GM23248 (cell line): ENCODE measurements at regions not wholly inside any gene's neighbourhood (a gene's known extent, or its start where the extent isn't known, plus 50 kb on each side); places are given as distances from the start of the nearest gene placed in this dataset.

Experiments used
- EZH2 ChIP-seq: fragments of 200-600 bp; sonication (generic); IDR thresholded peaks from 2 replicates; pipeline ENCODE4 v1.6.1; 2018; ENCODE audit warnings: antibody characterized with exemption, mild to moderate bottlenecking; ENCODE audit not compliant: insufficient read depth, poor library complexity, severe bottlenecking
- EZH2phosphoT487 ChIP-seq: fragments of 200-600 bp; sonication (generic); IDR thresholded peaks from 2 replicates; pipeline ENCODE4 v1.6.1; 2018; ENCODE audit warnings: antibody characterized with exemption, moderate library complexity, mild to moderate bottlenecking, low read depth; ENCODE audit not compliant: insufficient read depth

DNA sequence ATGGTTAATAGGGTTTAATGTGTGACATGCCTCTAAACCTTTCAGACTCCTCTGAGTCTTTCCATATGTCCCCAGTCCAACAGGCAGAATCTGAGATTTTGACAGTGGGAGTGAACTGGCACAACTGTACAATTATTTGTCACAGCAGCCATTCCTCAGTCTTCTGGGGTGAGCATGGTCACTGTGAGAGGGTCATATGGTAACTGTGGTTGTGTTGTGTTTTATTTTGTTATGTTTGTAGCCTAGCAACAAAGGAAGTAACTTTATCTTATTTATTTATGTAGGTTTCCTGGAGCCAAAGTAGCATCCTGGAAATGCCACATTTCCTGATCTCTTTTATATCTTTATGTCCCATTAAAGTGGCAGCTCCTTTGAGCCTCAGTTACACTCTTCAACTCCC lies 1067.9 kb downstream of the TTLL7 start:
- no peak for TF ChIP-seq EZH2
- no peak for TF ChIP-seq EZH2phosphoT487
